H9 (cell line): ENCODE measurements at regions not wholly inside any gene's neighbourhood (a gene's known extent, or its start where the extent isn't known, plus 50 kb on each side); places are given as distances from the start of the nearest gene placed in this dataset.

Experiments
- DNase-seq: peaks from one replicate; pipeline ENCODE4 v3.0.0-alpha.2; 2017
- H2AFZ ChIP-seq: one replicate; pipeline ENCODE4 v1.6.1; 2013; ENCODE audit warnings: mild to moderate bottlenecking, low read length, control low read depth, moderate library complexity
- H2AK5ac ChIP-seq: 2 replicates; pipeline ENCODE4 v1.6.1; 2013; ENCODE audit warnings: low read length, control low read depth, mixed read lengths; ENCODE audit not compliant: insufficient read length
- H2BK120ac ChIP-seq: one replicate; pipeline ENCODE4 v1.6.1; 2013; ENCODE audit warnings: low read depth, mild to moderate bottlenecking, low read length, control low read depth, inconsistent platforms; ENCODE audit not compliant: poor library complexity, severe bottlenecking
- H2BK12ac ChIP-seq: 2 replicates; pipeline ENCODE4 v1.6.1; 2013; ENCODE audit warnings: low read length, control low read depth, mixed read lengths, low read depth; ENCODE audit not compliant: insufficient read length
- H2BK15ac ChIP-seq: 2 replicates; pipeline ENCODE4 v1.6.1; 2013; ENCODE audit warnings: low read depth, low read length, control low read depth
- H2BK20ac ChIP-seq: one replicate; pipeline ENCODE4 v1.6.1; 2013; ENCODE audit warnings: low read depth, mild to moderate bottlenecking, low read length, control low read depth, inconsistent platforms; ENCODE audit not compliant: poor library complexity, severe bottlenecking
- H2BK5ac ChIP-seq: 2 replicates; pipeline ENCODE4 v1.6.1; 2013; ENCODE audit warnings: low read length, control low read depth, mixed read lengths; ENCODE audit not compliant: insufficient read length
- H3K14ac ChIP-seq: 2 replicates; pipeline ENCODE4 v1.6.1; 2013; ENCODE audit warnings: low read length, control low read depth; ENCODE audit not compliant: insufficient read depth
- H3K18ac ChIP-seq: 2 replicates; pipeline ENCODE4 v1.6.1; 2013; ENCODE audit warnings: low read depth, mild to moderate bottlenecking, mixed read lengths, low read length, control low read depth; ENCODE audit not compliant: insufficient read length
- H3K23ac ChIP-seq: 2 replicates; pipeline ENCODE4 v1.6.1; 2013; ENCODE audit warnings: low read length, control low read depth, mixed read lengths, low read depth; ENCODE audit not compliant: insufficient read length
- H3K23me2 ChIP-seq: 2 replicates; pipeline ENCODE4 v1.6.1; 2013; ENCODE audit warnings: low read depth, mild to moderate bottlenecking, mixed read lengths, low read length, control low read depth; ENCODE audit not compliant: insufficient read length, poor library complexity, severe bottlenecking
- H3K27ac ChIP-seq: 2 replicates; pipeline ENCODE4 v1.5.1; 2013; ENCODE audit warnings: low read length, control low read depth, mixed read lengths, low read depth; ENCODE audit not compliant: insufficient read length
- H3K27me3 ChIP-seq: 2 replicates; pipeline ENCODE4 v1.6.1; 2013; ENCODE audit warnings: low read length, control low read depth, inconsistent platforms; ENCODE audit not compliant: insufficient read depth
- H3K4ac ChIP-seq: 2 replicates; pipeline ENCODE4 v1.6.1; 2013; ENCODE audit warnings: low read depth, mild to moderate bottlenecking, control low read depth, inconsistent platforms, low read length, moderate library complexity
- H3K4me1 ChIP-seq: 2 replicates; pipeline ENCODE4 v1.6.1; 2013; ENCODE audit warnings: low read length, control low read depth, inconsistent platforms; ENCODE audit not compliant: insufficient read depth
- H3K4me2 ChIP-seq: 2 replicates; pipeline ENCODE4 v1.6.1; 2013; ENCODE audit warnings: low read length, control low read depth, mixed read lengths; ENCODE audit not compliant: insufficient read length, insufficient read depth
- H3K56ac ChIP-seq: 2 replicates; pipeline ENCODE4 v1.6.1; 2013; ENCODE audit warnings: low read depth, mild to moderate bottlenecking, mixed read lengths, low read length, control low read depth; ENCODE audit not compliant: insufficient read length
- H3K79me1 ChIP-seq: 2 replicates; pipeline ENCODE4 v1.6.1; 2013; ENCODE audit warnings: low read depth, mild to moderate bottlenecking, moderate library complexity, low read length, control low read depth, inconsistent platforms; ENCODE audit not compliant: insufficient read depth, poor library complexity, severe bottlenecking
- H3K79me2 ChIP-seq: 2 replicates; pipeline ENCODE4 v1.6.1; 2013; ENCODE audit warnings: low read length, control low read depth, inconsistent platforms; ENCODE audit not compliant: insufficient read depth
- H3K9ac ChIP-seq: 2 replicates; pipeline ENCODE4 v1.6.1; 2013; ENCODE audit warnings: low read length, control low read depth, mixed read lengths; ENCODE audit not compliant: insufficient read length; ENCODE audit errors: extremely low read depth
- H3K9me3 ChIP-seq: one replicate; pipeline ENCODE4 v1.6.1; 2013; ENCODE audit warnings: low read depth, low read length, inconsistent platforms; ENCODE audit not compliant: control insufficient read depth
- H3T11ph ChIP-seq: one replicate; pipeline ENCODE4 v1.6.1; 2013; ENCODE audit warnings: mild to moderate bottlenecking, low read length, control low read depth, inconsistent platforms
- H4K20me1 ChIP-seq: one replicate; pipeline ENCODE4 v1.6.1; 2013; ENCODE audit not compliant: control insufficient read depth, insufficient read length, insufficient read depth
- H4K5ac ChIP-seq: 2 replicates; pipeline ENCODE4 v1.6.1; 2013; ENCODE audit warnings: low read depth, mild to moderate bottlenecking, mixed read lengths, low read length, control low read depth; ENCODE audit not compliant: insufficient read length
- H4K8ac ChIP-seq: replicated peaks from 2 replicates; pipeline ENCODE4 v1.6.1; 2013; ENCODE audit warnings: low read length, control low read depth, mixed read lengths, low read depth; ENCODE audit not compliant: insufficient read length
- H4K91ac ChIP-seq: 2 replicates; pipeline ENCODE4 v1.6.1; 2013; ENCODE audit warnings: low read depth, mild to moderate bottlenecking, moderate library complexity, mixed read lengths, low read length, control low read depth; ENCODE audit not compliant: insufficient read length
- H3K27ac Mint-ChIP-seq, 3 experiments: 2 replicates in 2 of 3; 3 replicates in 1 of 3; pipeline ENCODE4 v1.8.0; 2020 to 2021; ENCODE audit warnings: mixed read lengths in 3 of 3, mild to moderate bottlenecking in 1 of 3, moderate library complexity in 1 of 3
- H3K27me3 Mint-ChIP-seq: 2 replicates; pipeline ENCODE4 v1.8.0; 2021; ENCODE audit warnings: low read depth, mild to moderate bottlenecking, moderate library complexity, mixed read lengths
- H3K36me3 Mint-ChIP-seq, 3 experiments: 2 replicates in 2 of 3; 3 replicates in 1 of 3; pipeline ENCODE4 v1.8.0; 2020 to 2021; ENCODE audit warnings: low read depth in 3 of 3, mixed read lengths in 3 of 3; ENCODE audit not compliant: insufficient read depth in 1 of 3
- H3K4me1 Mint-ChIP-seq, 2 experiments: 2 replicates each; pipeline ENCODE4 v1.8.0; 2020; ENCODE audit warnings: mixed read lengths in 2 of 2
- H3K4me3 Mint-ChIP-seq, 2 experiments: 2 replicates in 1 of 2; 3 replicates in 1 of 2; pipeline ENCODE4 v1.8.0; 2020 to 2021; ENCODE audit warnings: mild to moderate bottlenecking in 2 of 2, mixed read lengths in 2 of 2, moderate library complexity in 1 of 2
- H3K9me3 Mint-ChIP-seq, 2 experiments: 2 replicates in 1 of 2; 3 replicates in 1 of 2; pipeline ENCODE4 v1.8.0; 2020; ENCODE audit warnings: mild to moderate bottlenecking in 2 of 2, mixed read lengths in 2 of 2, moderate library complexity in 1 of 2
- TF ChIP-seq, protein P1 (sequence below): fragments of 200-600 bp; sonication (generic); conservative IDR thresholded peaks from 3 replicates; pipeline ENCODE4 v1.8.0; 2021; ENCODE audit warnings: antibody characterized with exemption, mild to moderate bottlenecking

DNA sequence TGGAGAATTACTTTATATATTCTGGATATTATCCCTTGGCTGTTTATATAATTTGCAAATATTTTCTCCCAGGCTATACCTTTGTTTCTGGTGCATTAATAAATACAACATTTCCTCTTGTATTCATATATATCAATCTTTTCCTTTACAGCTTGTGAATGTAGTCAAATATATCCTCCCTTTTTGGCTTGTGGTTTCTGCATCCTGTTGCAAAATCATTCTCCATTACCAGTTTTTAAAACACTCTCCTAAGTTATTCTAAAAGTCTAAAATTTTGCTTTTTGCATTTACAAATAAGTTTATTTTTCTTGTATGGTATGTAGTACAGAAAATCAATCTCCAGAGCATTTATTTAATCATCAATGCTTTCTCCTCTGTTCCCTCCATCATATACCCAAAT, 909.4 kb downstream of the ADGRL2 start:
- no peak overlapping the region for H3K18ac ChIP-seq
- no peak overlapping the region for H2BK20ac ChIP-seq
- Mint-ChIP-seq H3K27me3 (no peaks in the 10 kb centered on the region), H3K36me3 (0 out of 7 replicates have a peak, but pooled peaks cover 0 to 4% (median 0%) of the 10 kb centered on the region in 3 experiments), H3K27ac (no peak overlapping the region), H3K9me3 (no peaks in the 10 kb centered on the region; a peak in 1 of 5 replicates), H3K4me3 (no peak overlapping the region), H3K4me1 (no peaks in the 10 kb centered on the region)
- H3K79me2 ChIP-seq: no peaks in the 10 kb centered on the region
- H3K79me1 ChIP-seq: no peaks in the 10 kb centered on the region
- H3T11ph ChIP-seq: no peak overlapping the region
- H4K5ac ChIP-seq: no peak overlapping the region
- no peak overlapping the region for H3K27ac ChIP-seq
- no peak overlapping the region for H3K4ac ChIP-seq
- H3K27me3 ChIP-seq: no peaks in the 10 kb centered on the region
- no peak overlapping the region for H3K56ac ChIP-seq
- no peak overlapping the region for H2BK120ac ChIP-seq
- no peak overlapping the region for H2BK5ac ChIP-seq
- H2AFZ ChIP-seq: no peak overlapping the region
- no peak overlapping the region for H4K91ac ChIP-seq
- H2BK15ac ChIP-seq: no peak overlapping the region
- no peak overlapping the region for H2BK12ac ChIP-seq
- H3K4me2 ChIP-seq: no peak overlapping the region
- no peak for DNase-seq
- no peak overlapping the region for H3K23ac ChIP-seq
- no peaks in the 10 kb centered on the region for H4K20me1 ChIP-seq
- H3K14ac ChIP-seq: no peak overlapping the region
- no peaks in the 10 kb centered on the region for H3K4me1 ChIP-seq
- TF ChIP-seq, protein P1, sequence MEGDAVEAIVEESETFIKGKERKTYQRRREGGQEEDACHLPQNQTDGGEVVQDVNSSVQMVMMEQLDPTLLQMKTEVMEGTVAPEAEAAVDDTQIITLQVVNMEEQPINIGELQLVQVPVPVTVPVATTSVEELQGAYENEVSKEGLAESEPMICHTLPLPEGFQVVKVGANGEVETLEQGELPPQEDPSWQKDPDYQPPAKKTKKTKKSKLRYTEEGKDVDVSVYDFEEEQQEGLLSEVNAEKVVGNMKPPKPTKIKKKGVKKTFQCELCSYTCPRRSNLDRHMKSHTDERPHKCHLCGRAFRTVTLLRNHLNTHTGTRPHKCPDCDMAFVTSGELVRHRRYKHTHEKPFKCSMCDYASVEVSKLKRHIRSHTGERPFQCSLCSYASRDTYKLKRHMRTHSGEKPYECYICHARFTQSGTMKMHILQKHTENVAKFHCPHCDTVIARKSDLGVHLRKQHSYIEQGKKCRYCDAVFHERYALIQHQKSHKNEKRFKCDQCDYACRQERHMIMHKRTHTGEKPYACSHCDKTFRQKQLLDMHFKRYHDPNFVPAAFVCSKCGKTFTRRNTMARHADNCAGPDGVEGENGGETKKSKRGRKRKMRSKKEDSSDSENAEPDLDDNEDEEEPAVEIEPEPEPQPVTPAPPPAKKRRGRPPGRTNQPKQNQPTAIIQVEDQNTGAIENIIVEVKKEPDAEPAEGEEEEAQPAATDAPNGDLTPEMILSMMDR: no peak
- H4K8ac ChIP-seq: no peak overlapping the region
- no peaks in the 10 kb centered on the region for H3K9me3 ChIP-seq
- H3K23me2 ChIP-seq: no peaks in the 10 kb centered on the region
- H2AK5ac ChIP-seq: no peak overlapping the region
- H3K9ac ChIP-seq: no peak overlapping the region
